ENCODE measurements at regions not wholly inside any gene's neighbourhood (a gene's known extent, or its start where the extent isn't known, plus 50 kb on each side); places are given as distances from the start of the nearest gene placed in this dataset.

GRCh38 chr18:38045845-38046244 is 480.2 kb upstream of the CELF4 start (continued):
- TF ChIP-seq HDAC2 (IDR thresholded peaks at IDR 0.05) (no peak), DPF2 (IDR thresholded peaks at IDR 0.05) (no peak), IRF4 (IDR thresholded peaks at IDR 0.05; ENCODE audit: low read depth, low read length) (no peak), CEBPZ (IDR thresholded peaks at IDR 0.05; ENCODE audit: low read depth, low read length) (no peak), MLLT1 (IDR thresholded peaks at IDR 0.05) (no peak), ASH2L (IDR thresholded peaks at IDR 0.05; ENCODE audit: borderline replicate concordance, low read depth) (no peak), SIN3A (IDR thresholded peaks at IDR 0.05; ENCODE audit: low read depth, low read length) (no peak), EGR1 (IDR thresholded peaks at IDR 0.05; ENCODE audit: borderline replicate concordance in 1 of 2, low read depth in 2 of 2, low read length in 2 of 2) (no peak), GATAD2B (conservative IDR thresholded peaks at IDR 0.05; ENCODE audit: low read depth) (no peak), EED (IDR thresholded peaks at IDR 0.05; ENCODE audit: low read depth) (no peak)

All from GM12878 (cell line).